Suprapubic skin (tissue), 4 donors: ENCODE measurements at regions not wholly inside any gene's neighbourhood (a gene's known extent, or its start where the extent isn't known, plus 50 kb on each side); places are given as distances from the start of the nearest gene placed in this dataset.

Experiments used
- DNase-seq, 2 donors: peaks; one replicate each; pipeline ENCODE4 v3.0.0-alpha.2; 2019; ENCODE audit warnings: low spot score in 2 of 2
- H3K27ac ChIP-seq: fragments of 200-600 bp; sonication (generic); one replicate; pipeline ENCODE4 v1.5.1; 2019
- H3K27me3 ChIP-seq: fragments of 200-600 bp; sonication (generic); one replicate; pipeline ENCODE4 v1.5.1; 2019
- H3K36me3 ChIP-seq: fragments of 200-600 bp; sonication (generic); one replicate; pipeline ENCODE4 v1.5.1; 2019
- H3K4me1 ChIP-seq: fragments of 200-600 bp; sonication (generic); one replicate; pipeline ENCODE4 v1.5.1; 2019
- H3K4me3 ChIP-seq: fragments of 200-600 bp; sonication (generic); one replicate; pipeline ENCODE4 v1.5.1; 2019; ENCODE audit warnings: mild to moderate bottlenecking
- H3K9me3 ChIP-seq: fragments of 200-600 bp; sonication (generic); one replicate; pipeline ENCODE4 v1.5.1; 2019
- CTCF ChIP-seq, 2 donors: fragments of 200-600 bp in 1 of 2; fragments of 450-650 bp in 1 of 2; sonication (generic) in 1 of 2; IDR thresholded peaks; one replicate each; pipeline ENCODE4 v1.5.1; 2016 to 2019; ENCODE audit warnings: antibody characterized with exemption in 2 of 2, mild to moderate bottlenecking in 1 of 2, moderate library complexity in 1 of 2
- EP300 ChIP-seq: sonication (generic); formaldehyde crosslinking; IDR thresholded peaks from one replicate; pipeline ENCODE4 v1.6.1; 2017; ENCODE audit warnings: antibody characterized with exemption
- POLR2A ChIP-seq, 2 donors: fragments of 450-650 bp; IDR thresholded peaks; one replicate each; pipeline ENCODE4 v1.6.1; 2017; ENCODE audit warnings: antibody characterized with exemption in 2 of 2, mild to moderate bottlenecking in 2 of 2, moderate library complexity in 2 of 2
- POLR2AphosphoS5 ChIP-seq, 3 donors: sonication (generic); formaldehyde crosslinking; IDR thresholded peaks; one replicate each; pipeline ENCODE4 v1.6.1; 2017; ENCODE audit warnings: antibody characterized with exemption in 3 of 3
- WGBS: methylation state at CpG from one replicate; pipeline ENCODE4 v1.1.5; 2018; 5-methylcytosine and 5-hydroxymethylcytosine counted together

- Histone ChIP-seq H3K4me1 (no peaks in the 10 kb centered on the region), H3K4me3 (no peak overlapping the region), H3K9me3 (no peaks in the 10 kb centered on the region), H3K27ac (no peak overlapping the region), H3K36me3 (no peaks in the 10 kb centered on the region), H3K27me3 (no peaks in the 10 kb centered on the region)
- 42% methylated on average over 5 of the region's 5 CpGs for WGBS
- no peak for DNase-seq
- TF ChIP-seq EP300 (no peak), POLR2A (IDR thresholded peaks at IDR 0.05) (no peak), CTCF (IDR thresholded peaks at IDR 0.05) (no peak), POLR2AphosphoS5 (IDR thresholded peaks at IDR 0.05) (no peak)
Observed at GRCh38 chr7:9083837-9084236, 650.4 kb downstream of the NXPH1 start.

- Histone ChIP-seq H3K4me3 (no peak overlapping the region), H3K9me3 (no peaks in the 10 kb centered on the region), H3K27me3 (no peaks in the 10 kb centered on the region), H3K27ac (no peak overlapping the region), H3K36me3 (no peaks in the 10 kb centered on the region), H3K4me1 (no peaks in the 10 kb centered on the region)
- DNase-seq = no peak
- 86% methylated on average over 3 of the region's 3 CpGs for WGBS
- TF ChIP-seq EP300 = no peak
Observed at GRCh38 chr7:9091282-9091681, 657.9 kb downstream of the NXPH1 start.

GRCh38 chr7:9097565-9098060 lies 664.2 kb downstream of the NXPH1 start:
- 33% methylated on average over 2 of the region's 2 CpGs for WGBS
- Histone ChIP-seq H3K4me1 (no peaks in the 10 kb centered on the region), H3K9me3 (no peaks in the 10 kb centered on the region), H3K27me3 (no peaks in the 10 kb centered on the region), H3K27ac (no peak overlapping the region), H3K4me3 (no peak overlapping the region), H3K36me3 (no peaks in the 10 kb centered on the region)
- no peak for DNase-seq
- TF ChIP-seq POLR2A (IDR thresholded peaks at IDR 0.05) (no peak), EP300 (no peak), POLR2AphosphoS5 (IDR thresholded peaks at IDR 0.05) (no peak), CTCF (IDR thresholded peaks at IDR 0.05) (no peak)

GRCh38 chr7:9100289-9100688 lies 666.9 kb downstream of the NXPH1 start:
- Histone ChIP-seq H3K27ac (no peak overlapping the region), H3K4me3 (no peak overlapping the region), H3K9me3 (no peaks in the 10 kb centered on the region), H3K36me3 (no peaks in the 10 kb centered on the region), H3K4me1 (no peaks in the 10 kb centered on the region), H3K27me3 (no peaks in the 10 kb centered on the region)
- TF ChIP-seq CTCF (IDR thresholded peaks at IDR 0.05) (no peak), EP300 (no peak), POLR2A (IDR thresholded peaks at IDR 0.05) (no peak), POLR2AphosphoS5 (IDR thresholded peaks at IDR 0.05) (no peak)
- DNase-seq = no peak
- WGBS = 59% methylated on average over 2 of the region's 2 CpGs

- DNase-seq = no peak
- peaks cover 7% of the 10 kb centered on the region for H3K9me3 ChIP-seq
- TF ChIP-seq POLR2AphosphoS5 (IDR thresholded peaks at IDR 0.05) = no peak
- no peak for TF ChIP-seq EP300
- no peak for TF ChIP-seq CTCF (IDR thresholded peaks at IDR 0.05)
- TF ChIP-seq POLR2A (IDR thresholded peaks at IDR 0.05) = no peak
- no peak overlapping the region for H3K27ac ChIP-seq
- H3K27me3 ChIP-seq = no peaks in the 10 kb centered on the region
- H3K4me3 ChIP-seq = no peak overlapping the region
- no peaks in the 10 kb centered on the region for H3K36me3 ChIP-seq
- no peaks in the 10 kb centered on the region for H3K4me1 ChIP-seq
Observed at GRCh38 chr7:9102846-9103245, 669.4 kb downstream of the NXPH1 start.

GRCh38 chr7:9106747-9107146 lies 673.3 kb downstream of the NXPH1 start:
- Histone ChIP-seq H3K36me3 (no peaks in the 10 kb centered on the region), H3K4me1 (no peaks in the 10 kb centered on the region), H3K27me3 (no peaks in the 10 kb centered on the region), H3K27ac (no peak overlapping the region), H3K4me3 (no peak overlapping the region), H3K9me3 (peaks cover 18% of the 10 kb centered on the region)
- DNase-seq = no peak
- WGBS = 100% methylated on average over 1 of the region's 3 CpGs
- TF ChIP-seq POLR2AphosphoS5 (IDR thresholded peaks at IDR 0.05) = no peak
- TF ChIP-seq EP300 = no peak
- no peak for TF ChIP-seq POLR2A (IDR thresholded peaks at IDR 0.05)
- no peak for TF ChIP-seq CTCF (IDR thresholded peaks at IDR 0.05)
